ENCODE measurements at regions not wholly inside any gene's neighbourhood (a gene's known extent, or its start where the extent isn't known, plus 50 kb on each side); places are given as distances from the start of the nearest gene placed in this dataset.

DNA sequence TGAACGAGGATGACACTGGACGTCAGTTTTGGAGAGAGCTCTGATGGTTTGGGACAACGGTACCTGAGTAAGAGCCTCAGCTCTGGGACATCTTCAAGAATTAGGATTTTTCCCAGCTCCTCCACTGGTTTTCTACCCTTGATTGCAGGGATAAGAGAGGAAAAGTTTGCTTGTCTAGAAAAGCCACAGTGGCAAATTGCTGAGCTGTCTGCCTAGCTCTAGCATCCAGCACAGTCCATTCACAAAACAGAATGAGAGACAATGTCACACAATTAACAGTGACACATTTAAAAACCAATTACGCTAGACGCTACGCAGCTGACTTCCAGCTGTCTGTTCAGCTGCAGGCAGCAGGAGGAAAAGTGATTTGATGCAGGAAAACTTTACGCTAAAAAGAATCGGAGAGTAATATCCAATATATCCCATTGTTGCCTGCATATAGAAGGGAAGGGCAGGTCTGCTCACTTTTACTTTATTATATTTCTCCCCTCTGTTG is 168.1 kb upstream of the PRICKLE1 start:
- TF ChIP-seq ETV6 (CRISPR knock-in tag; IDR thresholded peaks at IDR 0.05) (no peak), CREM (CRISPR knock-in tag; IDR thresholded peaks at IDR 0.05) (no peak), TEAD4 (CRISPR knock-in tag; IDR thresholded peaks at IDR 0.05) (no peak), NFYB (CRISPR knock-in tag; conservative IDR thresholded peaks at IDR 0.05; ENCODE audit: low read depth) (no peak), ZBTB21 (CRISPR knock-in tag; IDR thresholded peaks at IDR 0.05; ENCODE audit: borderline replicate concordance) (no peak), SMAD3 (CRISPR knock-in tag; IDR thresholded peaks at IDR 0.05; ENCODE audit: borderline replicate concordance) (no peak), CREB1 (CRISPR knock-in tag; IDR thresholded peaks at IDR 0.05) (no peak), FOXJ3 (CRISPR knock-in tag; IDR thresholded peaks at IDR 0.05; ENCODE audit: borderline replicate concordance) (no peak)
- TF ChIP-seq, protein P1, sequence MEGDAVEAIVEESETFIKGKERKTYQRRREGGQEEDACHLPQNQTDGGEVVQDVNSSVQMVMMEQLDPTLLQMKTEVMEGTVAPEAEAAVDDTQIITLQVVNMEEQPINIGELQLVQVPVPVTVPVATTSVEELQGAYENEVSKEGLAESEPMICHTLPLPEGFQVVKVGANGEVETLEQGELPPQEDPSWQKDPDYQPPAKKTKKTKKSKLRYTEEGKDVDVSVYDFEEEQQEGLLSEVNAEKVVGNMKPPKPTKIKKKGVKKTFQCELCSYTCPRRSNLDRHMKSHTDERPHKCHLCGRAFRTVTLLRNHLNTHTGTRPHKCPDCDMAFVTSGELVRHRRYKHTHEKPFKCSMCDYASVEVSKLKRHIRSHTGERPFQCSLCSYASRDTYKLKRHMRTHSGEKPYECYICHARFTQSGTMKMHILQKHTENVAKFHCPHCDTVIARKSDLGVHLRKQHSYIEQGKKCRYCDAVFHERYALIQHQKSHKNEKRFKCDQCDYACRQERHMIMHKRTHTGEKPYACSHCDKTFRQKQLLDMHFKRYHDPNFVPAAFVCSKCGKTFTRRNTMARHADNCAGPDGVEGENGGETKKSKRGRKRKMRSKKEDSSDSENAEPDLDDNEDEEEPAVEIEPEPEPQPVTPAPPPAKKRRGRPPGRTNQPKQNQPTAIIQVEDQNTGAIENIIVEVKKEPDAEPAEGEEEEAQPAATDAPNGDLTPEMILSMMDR (IDR thresholded peaks at IDR 0.05), result no peak

Data from WTC11 (cell line).